Subcutaneous abdominal adipose tissue (tissue), 5 donors: ENCODE measurements at regions not wholly inside any gene's neighbourhood (a gene's known extent, or its start where the extent isn't known, plus 50 kb on each side); places are given as distances from the start of the nearest gene placed in this dataset.

Source experiments
- H3K27ac ChIP-seq: one replicate; pipeline ENCODE4 v1.7.0; 2013; ENCODE audit warnings: low read depth, mild to moderate bottlenecking, inconsistent platforms, low read length, moderate library complexity
- H3K27me3 ChIP-seq, 5 donors: one replicate each; pipeline ENCODE4 v1.7.0; 2013; ENCODE audit warnings: low read length in 5 of 5, inconsistent platforms in 1 of 5; ENCODE audit not compliant: control insufficient read depth in 5 of 5, insufficient read depth in 4 of 5
- H3K36me3 ChIP-seq, 5 donors: one replicate each; pipeline ENCODE4 v1.7.0; 2013; ENCODE audit warnings: low read length in 5 of 5; ENCODE audit not compliant: control insufficient read depth in 5 of 5, insufficient read depth in 5 of 5
- H3K4me1 ChIP-seq, 5 donors: one replicate each; pipeline ENCODE4 v1.7.0; 2013; ENCODE audit warnings: low read length in 5 of 5, mild to moderate bottlenecking in 3 of 5, moderate library complexity in 1 of 5; ENCODE audit not compliant: control insufficient read depth in 5 of 5, insufficient read depth in 5 of 5
- H3K4me3 ChIP-seq, 5 donors: one replicate each; pipeline ENCODE4 v1.7.0; 2013; ENCODE audit warnings: low read length in 5 of 5, low read depth in 1 of 5
- H3K9ac ChIP-seq, 5 donors: one replicate each; pipeline ENCODE4 v1.7.0; 2013; ENCODE audit warnings: low read length in 5 of 5, mild to moderate bottlenecking in 4 of 5, moderate library complexity in 3 of 5
- H3K9me3 ChIP-seq, 5 donors: one replicate each; pipeline ENCODE4 v1.7.0; 2013; ENCODE audit warnings: low read length in 5 of 5; ENCODE audit not compliant: control insufficient read depth in 5 of 5
- donor health status: healthy.
- donor health status: healthy.
- donor health status: healthy.
- donor health status: healthy.
- donor health status: healthy.

DNA sequence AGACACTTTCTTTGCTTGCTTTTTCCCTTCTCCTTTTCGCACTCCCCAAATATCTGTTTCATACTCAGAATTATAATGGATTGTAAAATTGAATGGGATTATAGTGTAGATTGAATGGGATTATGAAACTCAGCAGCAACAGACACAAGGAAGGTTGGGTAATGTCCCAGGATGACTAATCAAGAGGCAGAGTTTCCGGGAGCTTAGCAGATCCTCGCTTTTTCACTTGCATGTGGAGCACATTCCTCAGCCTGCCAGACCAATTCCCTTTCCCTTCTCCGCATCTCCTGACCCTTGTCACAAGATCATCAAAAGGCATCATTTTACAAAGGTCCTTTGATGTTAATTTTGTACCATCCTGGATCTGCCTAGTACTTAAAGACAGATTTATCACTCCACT is 55.1 kb upstream of the SLC1A1 start:
- no peak overlapping the region for H3K27ac ChIP-seq
- no peak overlapping the region for H3K4me3 ChIP-seq
- no peak overlapping the region for H3K9ac ChIP-seq

DNA sequence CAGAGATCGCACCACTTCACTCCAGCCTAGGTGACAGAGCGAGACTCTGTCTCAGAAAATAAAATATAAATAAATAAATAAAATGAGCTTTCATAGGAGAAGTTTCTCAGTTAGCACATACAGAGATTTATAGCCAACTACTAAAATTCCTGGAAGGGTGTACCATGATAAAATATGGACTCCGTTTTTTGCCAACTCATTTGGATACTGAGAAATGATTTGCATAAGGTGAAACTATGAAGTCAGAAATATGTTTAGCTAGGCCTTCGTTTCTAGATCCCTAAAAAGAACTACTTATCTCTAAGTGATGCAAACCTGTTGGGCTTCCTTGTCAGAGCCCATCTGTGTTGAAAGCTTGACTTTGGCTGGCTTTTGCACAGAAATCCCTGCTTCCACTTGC is 56.9 kb upstream of the SLC1A1 start:
- H3K9ac ChIP-seq: no peak overlapping the region
- no peaks in the 10 kb centered on the region for H3K36me3 ChIP-seq
- H3K4me1 ChIP-seq: peaks cover 2 to 21% (median 16%) of the 10 kb centered on the region in 5 donors
- H3K27ac ChIP-seq: no peak overlapping the region
- no peaks in the 10 kb centered on the region for H3K27me3 ChIP-seq
- no peak overlapping the region for H3K4me3 ChIP-seq
- H3K9me3 ChIP-seq: no peaks in the 10 kb centered on the region

More for the DNA sequence above, 55.1 kb upstream of the SLC1A1 start:
- H3K4me1 ChIP-seq: peaks cover 0 to 13% (median 11%) of the 10 kb centered on the region in 5 donors
- peaks cover 0 to 3% (median 0%) of the 10 kb centered on the region in 5 donors for H3K9me3 ChIP-seq
- H3K27me3 ChIP-seq: no peaks in the 10 kb centered on the region
- H3K36me3 ChIP-seq: no peaks in the 10 kb centered on the region

DNA sequence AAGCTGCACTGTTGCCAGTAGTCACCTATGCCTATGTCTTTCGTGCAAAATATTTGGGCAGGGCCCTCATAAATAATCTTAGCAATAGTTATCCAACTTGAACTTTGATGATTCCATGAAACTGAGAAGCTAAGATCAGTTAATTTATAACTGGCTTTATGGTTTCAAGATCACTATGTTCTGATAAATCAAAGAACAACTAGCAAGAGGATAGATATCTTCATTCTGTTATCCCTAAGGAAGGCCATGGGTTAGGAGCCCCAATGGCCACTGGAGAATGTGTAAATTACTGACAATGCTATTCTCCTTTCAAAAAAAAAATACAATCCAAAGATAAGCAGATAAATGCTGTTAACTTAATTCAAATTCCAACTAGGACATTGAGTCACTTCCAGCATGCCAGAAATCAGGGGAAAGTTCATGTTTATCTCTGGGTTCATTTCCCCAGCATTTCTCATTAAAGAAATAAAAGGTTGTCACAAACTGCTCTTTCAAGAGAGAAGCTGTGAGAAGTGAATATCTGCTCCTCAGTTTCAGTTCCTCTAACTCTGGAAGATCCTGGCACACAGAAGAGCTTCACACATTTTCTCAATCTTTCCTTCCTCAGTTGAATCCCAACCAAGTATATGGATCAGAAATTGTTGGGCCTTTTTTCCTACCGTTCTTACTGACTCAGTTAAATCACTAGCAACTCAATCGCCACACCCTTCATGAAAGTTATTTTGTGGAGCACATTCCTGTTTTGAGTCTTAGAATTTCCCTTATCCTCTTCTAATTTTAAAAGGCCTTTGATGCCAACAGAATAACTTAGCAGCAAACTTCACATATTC is 59.6 kb upstream of the SLC1A1 start:
- H3K9me3 ChIP-seq: no peaks in the 10 kb centered on the region
- H3K4me3 ChIP-seq: no peak overlapping the region
- no peaks in the 10 kb centered on the region for H3K27me3 ChIP-seq
- H3K9ac ChIP-seq: peak overlapping the region in 2 of 5 donors; percentile 33 to 34
- H3K4me1 ChIP-seq: peaks cover 2 to 23% (median 17%) of the 10 kb centered on the region in 5 donors
- peak overlapping the region; percentile 38 for H3K27ac ChIP-seq
- H3K36me3 ChIP-seq: no peaks in the 10 kb centered on the region

DNA sequence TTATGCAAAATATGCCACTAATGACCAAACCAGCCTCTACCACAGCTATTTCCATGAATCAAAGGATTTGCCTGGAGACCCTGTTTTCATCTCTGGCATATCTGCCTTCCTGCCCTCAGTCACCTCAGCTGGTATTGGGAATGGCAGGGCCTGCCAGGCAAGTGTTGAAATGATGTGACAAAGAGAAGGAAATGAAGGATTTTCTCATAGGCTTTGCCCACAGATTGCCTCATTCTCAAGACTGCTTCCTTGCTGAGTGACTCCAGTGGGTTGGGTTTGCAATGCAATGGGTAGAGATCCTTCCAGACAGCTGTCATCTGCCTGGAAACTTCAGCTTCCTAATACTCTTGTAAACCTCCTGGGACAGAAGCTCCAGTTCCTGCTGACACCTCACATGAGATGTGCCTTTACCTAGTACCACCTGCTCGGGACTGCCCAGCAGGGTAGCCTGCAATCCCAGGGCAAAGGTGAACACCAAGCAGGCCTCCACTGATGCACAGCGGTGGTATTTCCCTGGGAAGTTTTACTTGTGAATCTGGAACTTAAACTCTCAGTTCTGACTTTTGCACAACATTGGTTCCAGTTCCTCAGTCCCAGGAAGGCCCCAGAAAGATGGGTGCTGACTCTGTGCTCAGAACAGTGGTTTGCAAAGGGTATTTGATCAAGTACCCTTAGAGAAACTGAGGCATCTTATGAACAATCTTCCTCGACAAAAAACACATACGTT is 64.8 kb upstream of the SLC1A1 start:
- peaks cover 2 to 29% (median 22%) of the 10 kb centered on the region in 5 donors for H3K4me1 ChIP-seq
- H3K27me3 ChIP-seq: no peaks in the 10 kb centered on the region
- H3K4me3 ChIP-seq: no peak overlapping the region
- H3K36me3 ChIP-seq: no peaks in the 10 kb centered on the region
- no peak overlapping the region for H3K9ac ChIP-seq
- no peaks in the 10 kb centered on the region for H3K9me3 ChIP-seq
- H3K27ac ChIP-seq: no peak overlapping the region

DNA sequence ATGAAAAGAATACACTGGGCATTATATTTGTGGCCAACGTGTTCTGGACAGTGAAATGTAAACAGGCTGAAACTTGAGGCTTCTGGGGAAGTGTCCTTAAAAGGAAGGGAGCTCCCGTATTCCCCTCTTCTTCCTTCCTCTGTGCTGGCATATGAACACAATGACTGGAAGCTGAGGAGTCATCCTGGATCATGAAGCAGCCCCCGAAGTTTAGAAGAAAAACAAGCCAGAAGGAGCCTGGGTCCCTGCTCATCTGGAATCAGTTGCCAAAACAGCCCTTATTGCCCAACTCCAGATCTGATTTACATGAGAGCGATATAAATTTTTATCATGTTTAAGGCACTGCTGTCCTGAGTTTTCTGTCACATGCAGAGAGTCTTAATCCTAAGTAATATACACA is 65.4 kb upstream of the SLC1A1 start:
- peaks cover under 1 to 23% (median 16%) of the 10 kb centered on the region in 5 donors for H3K4me1 ChIP-seq
- no peaks in the 10 kb centered on the region for H3K9me3 ChIP-seq
- H3K36me3 ChIP-seq: no peaks in the 10 kb centered on the region
- H3K9ac ChIP-seq: no peak overlapping the region
- H3K4me3 ChIP-seq: no peak overlapping the region
- no peak overlapping the region for H3K27ac ChIP-seq
- no peaks in the 10 kb centered on the region for H3K27me3 ChIP-seq

DNA sequence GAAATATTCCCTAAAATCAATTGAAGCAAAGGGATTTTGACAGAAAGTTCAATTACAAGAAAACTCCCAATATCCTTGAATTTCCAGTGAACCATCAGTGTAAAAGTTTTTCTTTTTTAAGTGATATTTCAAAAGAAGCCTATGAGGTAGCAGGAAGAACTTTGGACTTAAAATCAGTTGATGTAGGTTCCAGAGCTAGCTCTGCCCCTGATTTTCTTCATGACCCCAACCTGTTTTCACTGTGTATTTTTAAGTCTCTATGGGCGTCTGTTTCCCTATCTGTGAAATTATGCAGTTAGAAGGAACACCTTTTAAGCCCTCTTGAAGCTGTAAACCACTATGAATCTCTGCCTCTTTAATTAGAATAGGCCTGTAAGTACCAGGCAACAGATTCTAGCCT is 66.2 kb upstream of the SLC1A1 start:
- Histone ChIP-seq H3K27ac (no peak overlapping the region), H3K9me3 (no peaks in the 10 kb centered on the region), H3K4me3 (no peak overlapping the region), H3K9ac (no peak overlapping the region), H3K27me3 (no peaks in the 10 kb centered on the region), H3K4me1 (peaks cover 0 to 16% (median 14%) of the 10 kb centered on the region in 5 donors), H3K36me3 (no peaks in the 10 kb centered on the region)

DNA sequence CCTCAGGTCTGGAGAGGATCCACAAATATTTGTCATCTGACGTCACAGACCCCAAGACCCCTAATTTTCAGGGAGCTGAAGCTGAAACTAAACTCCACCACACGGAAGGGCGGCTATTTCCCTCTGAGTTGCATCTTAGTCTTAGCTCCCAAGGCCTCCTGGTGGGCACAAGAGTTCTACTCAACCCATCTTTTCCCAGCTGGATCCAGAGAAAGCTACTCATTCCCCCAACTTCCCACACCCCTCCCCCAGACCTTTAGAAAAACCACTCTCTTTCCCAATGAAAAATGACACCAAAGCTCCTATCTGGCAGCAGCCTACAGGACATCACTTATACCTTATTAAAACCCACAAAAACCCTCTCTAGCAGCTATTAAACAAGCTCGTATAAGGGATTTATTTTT is 67.1 kb upstream of the SLC1A1 start:
- Histone ChIP-seq H3K4me1 (peaks cover 0 to 18% (median 14%) of the 10 kb centered on the region in 5 donors), H3K9me3 (no peaks in the 10 kb centered on the region), H3K36me3 (no peaks in the 10 kb centered on the region), H3K4me3 (no peak overlapping the region), H3K9ac (no peak overlapping the region), H3K27me3 (no peaks in the 10 kb centered on the region), H3K27ac (no peak overlapping the region)

DNA sequence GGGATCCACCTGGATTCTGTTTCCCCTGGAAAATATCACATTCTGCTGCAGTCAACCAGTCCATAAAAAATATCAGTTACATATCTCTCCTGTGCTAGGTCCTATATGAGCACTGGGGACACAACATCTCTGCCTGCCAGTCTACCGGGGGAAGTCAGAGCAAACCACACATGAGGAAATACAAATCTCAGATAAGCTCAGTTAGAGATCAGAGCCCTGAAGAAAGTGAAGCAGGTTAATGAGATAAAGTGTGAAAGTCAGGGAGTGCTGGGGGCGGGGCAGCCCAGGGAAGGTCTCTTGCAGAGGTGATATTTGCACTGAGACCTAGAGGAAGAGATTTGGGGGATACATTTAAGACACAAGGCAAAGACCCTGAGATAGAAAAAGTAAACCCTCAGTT is 67.8 kb upstream of the SLC1A1 start:
- Histone ChIP-seq H3K27me3 (no peaks in the 10 kb centered on the region), H3K4me3 (no peak overlapping the region), H3K9ac (no peak overlapping the region), H3K27ac (no peak overlapping the region), H3K9me3 (no peaks in the 10 kb centered on the region), H3K4me1 (peaks cover 0 to 24% (median 19%) of the 10 kb centered on the region in 5 donors), H3K36me3 (no peaks in the 10 kb centered on the region)

DNA sequence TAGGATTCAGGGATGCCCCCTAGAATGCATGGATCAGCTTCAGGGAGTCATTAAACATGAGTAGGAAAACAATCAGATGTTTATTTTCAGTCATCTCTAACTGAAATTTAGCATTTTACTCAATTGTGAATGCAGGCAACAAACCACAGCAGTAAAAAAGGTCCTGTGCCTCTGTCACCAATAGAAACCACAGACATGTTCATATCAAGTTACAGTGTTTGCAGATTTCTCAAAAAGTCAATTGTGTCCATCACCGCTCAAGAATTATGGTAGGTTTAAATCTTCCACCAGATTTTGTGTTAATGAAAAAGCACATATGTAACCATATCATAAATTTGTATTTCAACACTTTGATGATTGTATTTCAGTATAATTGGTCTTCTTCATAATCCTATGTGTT is 68.4 kb upstream of the SLC1A1 start:
- Histone ChIP-seq H3K4me1 (peaks cover 0 to 26% (median 19%) of the 10 kb centered on the region in 5 donors), H3K27ac (no peak overlapping the region), H3K27me3 (no peaks in the 10 kb centered on the region), H3K4me3 (no peak overlapping the region), H3K36me3 (no peaks in the 10 kb centered on the region), H3K9me3 (no peaks in the 10 kb centered on the region), H3K9ac (no peak overlapping the region)

DNA sequence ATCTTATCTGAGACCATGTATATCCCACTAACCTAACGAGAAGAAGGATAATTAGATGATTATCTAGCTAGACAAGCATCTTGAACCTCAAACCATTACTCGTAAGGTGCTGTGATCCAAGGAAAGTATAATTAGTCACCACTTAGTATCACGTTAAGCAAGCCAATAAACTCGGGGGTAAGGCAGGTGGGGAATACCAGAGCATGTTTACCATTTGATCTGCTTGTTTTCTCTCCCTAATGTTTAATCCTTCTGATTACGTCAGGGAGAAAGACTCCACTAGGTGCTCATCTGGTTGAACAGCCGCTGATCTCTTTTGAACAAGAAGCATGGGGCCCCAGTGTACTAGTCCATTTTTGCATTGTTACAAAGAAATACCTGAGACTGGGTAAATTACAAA is 69.9 kb upstream of the SLC1A1 start:
- Histone ChIP-seq H3K4me1 (peaks cover 0 to 21% (median 14%) of the 10 kb centered on the region in 5 donors), H3K9ac (no peak overlapping the region), H3K36me3 (no peaks in the 10 kb centered on the region), H3K27me3 (no peaks in the 10 kb centered on the region), H3K4me3 (no peak overlapping the region), H3K27ac (no peak overlapping the region), H3K9me3 (no peaks in the 10 kb centered on the region)
